RWPE2 (cell line): ENCODE measurements at regions not wholly inside any gene's neighbourhood (a gene's known extent, or its start where the extent isn't known, plus 50 kb on each side); places are given as distances from the start of the nearest gene placed in this dataset.

Source experiments
- ATAC-seq: fragments of 200-7000 bp; cut with Tn5 transposase; 3 replicates; pipeline ENCODE4 v1.9.1; 2021; ENCODE audit warnings: low read depth
- DNase-seq: peaks from one replicate; pipeline ENCODE4 v3.0.0-alpha.2; 2020; ENCODE audit warnings: low spot score
- H3K27ac ChIP-seq: fragments of 450-650 bp; 2 replicates; pipeline ENCODE4 v1.5.1; 2017; ENCODE audit warnings: mild to moderate bottlenecking; ENCODE audit not compliant: poor library complexity, severe bottlenecking
- H3K27me3 ChIP-seq: fragments of 250-450 bp; sonication (Bioruptor Pico); 2 replicates; pipeline ENCODE4 v1.5.1; 2021; ENCODE audit warnings: mild to moderate bottlenecking, moderate library complexity; ENCODE audit not compliant: insufficient read depth, poor library complexity, severe bottlenecking
- H3K36me3 ChIP-seq: fragments of 250-450 bp; sonication (Bioruptor Pico); 2 replicates; pipeline ENCODE4 v1.5.1; 2020; ENCODE audit warnings: low read depth, mild to moderate bottlenecking, moderate library complexity
- H3K4me1 ChIP-seq: fragments of 250-450 bp; sonication (Bioruptor Pico); 2 replicates; pipeline ENCODE4 v1.5.1; 2021; ENCODE audit warnings: mild to moderate bottlenecking, moderate library complexity; ENCODE audit not compliant: insufficient read depth, poor library complexity, severe bottlenecking
- H3K4me3 ChIP-seq: fragments of 250-450 bp; sonication (Bioruptor Pico); 2 replicates; pipeline ENCODE4 v1.5.1; 2021; ENCODE audit warnings: mild to moderate bottlenecking, moderate library complexity; ENCODE audit not compliant: severe bottlenecking
- H3K9me3 ChIP-seq: fragments of 250-450 bp; sonication (Bioruptor Pico); 2 replicates; pipeline ENCODE4 v1.5.1; 2021; ENCODE audit warnings: mild to moderate bottlenecking, moderate library complexity; ENCODE audit not compliant: severe bottlenecking
- CTCF ChIP-seq: fragments of 450-650 bp; IDR thresholded peaks from one replicate; pipeline ENCODE4 v1.5.1; 2017; ENCODE audit warnings: mild to moderate bottlenecking, moderate library complexity; ENCODE audit not compliant: poor library complexity, severe bottlenecking

GRCh38 chr15:91522605-91523332 lies 330.7 kb upstream of the SLCO3A1 start:
- Histone ChIP-seq H3K27me3 (no peaks in the 10 kb centered on the region), H3K36me3 (no peaks in the 10 kb centered on the region), H3K9me3 (no peaks in the 10 kb centered on the region), H3K4me3 (no peak overlapping the region), H3K27ac (peak overlapping the region; percentile 7), H3K4me1 (peaks cover 5% of the 10 kb centered on the region)
- peak; percentile 58; the same call in 2 of the 3 replicates for ATAC-seq
- TF ChIP-seq CTCF = peak; percentile 89
- no peak for DNase-seq

- Histone ChIP-seq H3K4me3 (no peak overlapping the region), H3K36me3 (no peaks in the 10 kb centered on the region), H3K27ac (no peak overlapping the region), H3K4me1 (no peaks in the 10 kb centered on the region), H3K27me3 (no peaks in the 10 kb centered on the region), H3K9me3 (no peaks in the 10 kb centered on the region)
- ATAC-seq (no peak), DNase-seq (no peak)
- TF ChIP-seq CTCF = no peak
These were observed 329.9 kb upstream of the SLCO3A1 start for GRCh38 chr15:91523596-91523995.

- Histone ChIP-seq H3K4me1 (no peaks in the 10 kb centered on the region), H3K27me3 (no peaks in the 10 kb centered on the region), H3K27ac (no peak overlapping the region), H3K36me3 (no peaks in the 10 kb centered on the region), H3K9me3 (no peaks in the 10 kb centered on the region), H3K4me3 (no peak overlapping the region)
- no peak for ATAC-seq
- DNase-seq = no peak
- TF ChIP-seq CTCF = no peak
These were observed 329.0 kb upstream of the SLCO3A1 start for GRCh38 chr15:91524534-91524933.

- Histone ChIP-seq H3K36me3 (no peaks in the 10 kb centered on the region), H3K4me1 (no peaks in the 10 kb centered on the region), H3K27ac (no peak overlapping the region), H3K4me3 (no peak overlapping the region), H3K27me3 (no peaks in the 10 kb centered on the region), H3K9me3 (no peaks in the 10 kb centered on the region)
- ATAC-seq = no peak
- no peak for DNase-seq
- no peak for TF ChIP-seq CTCF
These were observed 327.8 kb upstream of the SLCO3A1 start for GRCh38 chr15:91525751-91526150.

GRCh38 chr15:91526424-91526823 lies 327.1 kb upstream of the SLCO3A1 start:
- Histone ChIP-seq H3K4me3 (no peak overlapping the region), H3K36me3 (no peaks in the 10 kb centered on the region), H3K27ac (no peak overlapping the region), H3K4me1 (no peaks in the 10 kb centered on the region), H3K9me3 (no peaks in the 10 kb centered on the region), H3K27me3 (no peaks in the 10 kb centered on the region)
- no peak for DNase-seq
- no peak for ATAC-seq
- no peak for TF ChIP-seq CTCF
